ENCODE measurements at regions not wholly inside any gene's neighbourhood (a gene's known extent, or its start where the extent isn't known, plus 50 kb on each side); places are given as distances from the start of the nearest gene placed in this dataset.
"Not testable (repeated sequence)": the region's sequence is repeated elsewhere in the genome, so short reads cannot be mapped to it uniquely, and the experiment has no call there.

- no peak for DNase-seq (ENCODE audit: low read depth in 2 of 2)
These were observed 933.1 kb downstream of the DIAPH3 start for GRCh38 chr13:59230484-59231264.

DNA sequence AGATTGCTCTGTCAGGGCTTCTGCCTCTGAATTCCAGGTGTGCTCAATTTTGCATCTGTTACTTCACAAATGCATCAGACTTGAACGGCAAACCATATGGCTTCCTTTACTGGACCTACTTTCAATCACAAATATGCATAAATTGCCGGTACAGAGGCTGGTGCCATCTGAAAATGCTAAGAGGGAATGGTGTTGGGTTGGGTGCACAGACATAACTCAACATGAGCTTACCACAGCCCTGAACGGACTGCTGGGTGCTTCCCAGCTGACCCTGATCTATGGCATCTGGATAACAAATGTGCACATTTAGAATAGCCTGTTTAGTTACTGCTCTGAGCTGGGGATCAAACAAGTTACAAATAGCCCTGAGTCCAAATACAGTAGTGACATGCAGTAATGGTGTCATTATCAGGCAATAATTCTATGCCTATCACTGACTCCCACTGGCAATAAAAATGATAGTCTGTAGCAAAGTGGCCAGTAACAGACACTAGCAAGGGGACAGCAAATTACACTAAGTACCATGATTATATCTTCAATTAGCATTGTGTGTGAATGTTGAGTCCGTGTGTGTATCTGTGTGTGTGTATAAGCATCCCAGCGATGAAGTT lies 927.3 kb downstream of the DIAPH3 start:
- no peak for DNase-seq (ENCODE audit: low read depth in 2 of 2)

DNA sequence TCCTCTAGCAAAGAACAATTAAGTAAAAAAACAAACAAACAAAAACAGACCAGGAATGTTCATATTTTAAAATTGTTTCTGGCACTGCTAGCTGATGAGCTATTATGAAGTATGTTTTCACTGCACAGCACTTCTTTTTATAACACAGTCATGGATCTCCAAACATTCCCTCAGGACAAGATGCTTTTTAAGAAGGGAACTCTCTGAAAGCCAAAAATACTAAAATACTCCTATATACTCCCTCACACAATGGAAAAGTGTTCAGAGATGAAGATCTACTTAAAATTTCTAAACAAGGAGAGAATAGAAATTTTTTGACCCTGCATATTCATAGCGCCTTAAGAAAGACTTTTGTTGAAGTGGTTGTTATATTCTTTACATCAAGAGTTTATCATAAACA lies 926.8 kb downstream of the DIAPH3 start:
- DNase-seq (ENCODE audit: low read depth in 2 of 2), result no peak

DNA sequence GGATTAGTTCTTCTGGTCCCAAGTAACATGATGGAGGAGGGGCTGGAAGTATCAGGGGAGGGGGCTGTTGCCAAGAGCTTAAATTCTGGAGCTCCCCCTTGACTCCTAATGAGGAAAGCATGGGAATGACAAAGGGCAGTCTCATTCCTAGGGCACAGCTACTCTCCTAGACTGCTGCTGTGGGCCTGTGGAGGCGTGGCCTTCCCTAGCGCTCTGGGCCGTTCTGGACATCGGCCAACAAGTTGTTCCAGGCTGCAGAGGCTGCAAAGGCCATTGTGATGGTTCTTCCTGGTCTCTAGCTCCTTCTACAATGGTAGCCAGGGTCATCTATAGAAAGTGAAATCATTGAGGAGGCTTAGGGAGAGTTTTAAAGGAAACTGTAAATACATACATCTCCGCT lies 916.6 kb downstream of the DIAPH3 start:
- no peak for DNase-seq (ENCODE audit: low read depth in 2 of 2)

- DNase-seq (ENCODE audit: low read depth in 2 of 2), result no peak
These were observed 913.2 kb downstream of the DIAPH3 start for GRCh38 chr13:59250336-59251189.

- no peak for DNase-seq (ENCODE audit: low read depth in 2 of 2)
These were observed 904.3 kb downstream of the DIAPH3 start for GRCh38 chr13:59259165-59260000.

GRCh38 chr13:59261928-59262488 lies 901.7 kb downstream of the DIAPH3 start:
- no peak for DNase-seq (ENCODE audit: low read depth in 2 of 2)

- no peak for DNase-seq (ENCODE audit: low read depth in 2 of 2)
These were observed 900.2 kb downstream of the DIAPH3 start for GRCh38 chr13:59263531-59263930.

DNA sequence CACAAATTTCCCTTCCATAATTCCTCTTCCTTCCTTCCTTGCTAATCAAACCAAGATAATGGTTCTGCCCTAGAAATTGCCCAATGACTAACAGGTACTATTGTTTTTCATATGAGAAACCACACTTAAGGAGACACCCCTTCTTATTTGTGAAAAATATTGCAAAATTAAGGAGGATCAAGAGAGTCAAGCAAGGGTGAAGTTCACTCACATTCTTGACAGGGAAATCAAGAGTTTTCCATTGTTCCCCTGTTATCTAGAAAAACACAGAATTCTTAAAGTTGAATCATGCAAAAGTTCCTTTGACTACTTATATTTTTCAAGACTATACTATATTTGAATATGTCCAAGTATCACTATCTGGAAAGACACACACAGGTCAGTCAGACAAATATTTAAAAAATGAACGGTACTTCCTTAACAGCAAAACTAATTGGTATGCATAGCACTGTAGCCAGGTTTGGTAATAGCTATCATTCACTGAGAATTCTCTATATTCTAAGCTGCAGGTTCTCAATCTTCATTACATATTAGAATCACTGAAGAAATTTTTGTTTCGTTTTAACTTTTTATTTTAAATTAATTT lies 897.2 kb downstream of the DIAPH3 start:
- DNase-seq (ENCODE audit: low read depth in 2 of 2), result no peak

DNA sequence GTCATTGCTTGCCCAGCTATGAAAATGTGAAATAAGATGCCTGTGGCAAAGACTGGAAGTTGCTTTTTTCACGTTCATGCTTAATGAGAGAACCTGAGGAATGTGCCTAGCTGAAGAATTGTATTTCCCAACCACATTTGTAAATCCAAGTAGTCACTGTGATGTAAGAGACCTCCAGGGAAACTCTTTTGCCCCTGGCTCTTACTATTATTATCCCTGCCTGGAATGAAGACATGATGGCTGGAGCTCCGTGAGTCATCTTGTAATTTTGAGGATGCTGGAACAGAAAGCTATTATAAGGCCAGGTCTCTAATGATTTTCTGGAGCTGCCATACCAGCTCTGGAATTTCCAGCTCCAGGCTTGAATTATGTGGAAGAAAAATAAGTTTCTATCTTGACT lies 894.3 kb downstream of the DIAPH3 start:
- no peak for DNase-seq (ENCODE audit: low read depth in 2 of 2)

DNA sequence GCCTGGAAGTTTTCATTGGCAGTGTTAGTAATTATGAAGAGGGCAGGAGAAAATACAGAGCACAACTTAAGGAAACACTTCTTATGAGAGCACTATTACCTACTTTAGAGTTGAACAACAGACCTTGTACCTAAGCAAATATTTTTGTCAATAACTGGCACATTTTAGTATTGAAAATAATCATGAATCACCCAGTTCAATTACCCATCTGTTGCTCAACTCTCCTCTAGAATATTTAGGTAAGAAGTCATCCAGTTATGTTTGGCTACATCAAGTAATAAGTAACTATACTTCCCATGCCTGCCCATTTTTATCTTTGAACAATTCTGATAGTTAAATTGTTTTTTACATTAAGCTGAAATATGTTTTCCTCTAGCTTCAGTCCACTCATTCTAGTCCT lies 893.4 kb downstream of the DIAPH3 start:
- no peak for DNase-seq (ENCODE audit: low read depth in 2 of 2)

DNA sequence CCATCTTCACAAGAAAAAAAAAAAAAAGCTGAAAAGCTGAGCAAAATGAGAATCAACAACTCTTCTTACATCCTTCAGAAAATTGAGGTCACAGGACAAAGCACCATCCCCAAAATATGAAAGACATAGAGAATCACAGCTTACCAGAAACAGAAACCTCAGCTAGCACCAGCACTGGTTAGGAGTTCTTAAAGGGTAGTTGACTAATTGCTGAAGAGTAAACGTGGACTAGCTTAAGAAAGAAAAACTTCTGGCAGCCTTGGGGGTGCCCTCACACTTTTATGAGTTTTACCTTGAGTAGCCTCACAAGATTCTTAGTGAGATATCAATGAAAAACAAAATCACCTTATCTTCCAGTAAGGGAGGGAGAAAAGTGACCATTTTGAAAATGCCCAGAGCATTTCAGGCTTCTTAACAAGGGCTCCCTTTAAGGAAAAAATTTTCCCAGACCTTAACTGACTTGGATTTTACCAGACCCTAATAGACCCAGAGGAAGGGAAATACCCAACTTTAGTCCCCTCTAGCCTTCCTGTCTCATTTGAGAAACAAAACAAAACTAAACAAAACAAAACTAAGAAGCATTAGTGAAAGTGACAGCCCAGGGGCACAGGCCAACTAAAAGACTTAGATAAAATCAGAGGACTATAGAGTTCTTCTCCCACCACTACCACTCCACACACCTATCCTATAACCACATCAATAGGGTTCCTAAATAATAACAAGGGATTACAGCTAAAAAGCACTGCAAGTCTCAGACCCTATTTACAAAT lies 888.6 kb downstream of the DIAPH3 start:
- no peak for DNase-seq (ENCODE audit: low read depth in 2 of 2)

- no peak for DNase-seq (ENCODE audit: low read depth in 2 of 2)
These were observed 887.3 kb downstream of the DIAPH3 start for GRCh38 chr13:59276436-59276835.

- no peak for DNase-seq (ENCODE audit: low read depth in 2 of 2)
These were observed 886.6 kb downstream of the DIAPH3 start for GRCh38 chr13:59277106-59277505.

GRCh38 chr13:59279028-59279427 lies 884.7 kb downstream of the DIAPH3 start:
- no peak for DNase-seq (ENCODE audit: low read depth in 2 of 2)

GRCh38 chr13:59279576-59279975 lies 884.2 kb downstream of the DIAPH3 start:
- DNase-seq (ENCODE audit: low read depth in 2 of 2), result no peak

DNA sequence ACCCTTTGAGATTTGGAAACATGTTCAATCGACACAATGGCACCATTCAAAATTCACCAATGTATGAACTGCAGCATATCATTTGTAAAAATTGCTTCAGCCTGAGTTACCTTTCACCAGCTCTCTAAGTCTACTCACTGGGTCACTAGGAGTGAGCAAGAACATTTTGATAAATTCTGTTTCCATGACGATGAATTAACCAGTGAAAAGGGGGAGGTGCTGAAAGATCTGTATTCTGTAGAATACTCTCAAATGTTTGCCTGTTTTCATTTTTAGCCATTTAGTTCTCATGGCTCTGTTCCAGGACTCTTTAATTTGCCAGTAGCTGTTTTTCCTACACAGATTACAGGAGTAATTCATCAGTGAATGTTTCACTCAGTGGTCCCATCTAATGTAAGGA lies 883.4 kb downstream of the DIAPH3 start:
- no peak for DNase-seq (ENCODE audit: low read depth in 2 of 2)

DNA sequence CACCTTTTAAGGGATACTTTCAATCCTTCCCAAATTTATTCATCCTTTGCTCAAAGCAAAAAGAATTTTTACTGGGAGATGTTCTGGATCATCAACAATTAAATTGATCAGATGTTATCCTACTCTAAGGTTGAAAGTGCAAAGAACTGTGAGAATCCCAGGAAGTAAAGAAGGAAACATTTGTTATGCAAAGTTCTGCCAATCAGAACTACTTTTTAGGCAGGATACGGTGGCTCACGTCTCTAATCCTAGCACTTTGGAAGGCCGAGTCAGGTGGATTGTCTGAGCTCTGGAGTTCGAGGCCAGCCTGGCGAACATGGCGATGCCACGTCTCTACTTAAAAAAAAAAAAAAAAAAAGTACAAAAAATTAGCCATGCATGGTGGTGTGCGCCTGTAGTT lies 882.3 kb downstream of the DIAPH3 start:
- no peak for DNase-seq (ENCODE audit: low read depth in 2 of 2)

GRCh38 chr13:59292240-59292639 lies 871.5 kb downstream of the DIAPH3 start:
- DNase-seq (ENCODE audit: low read depth in 2 of 2), result not testable (repeated sequence)

GRCh38 chr13:59299584-59299983 lies 864.1 kb downstream of the DIAPH3 start:
- no peak for DNase-seq (ENCODE audit: low read depth in 2 of 2)

All from stimulated activated CD8-positive, alpha-beta memory T cell treated with anti-CD3 and anti-CD28 coated beads, Interleukin-15, amount 100 ng/mL, for 48 hours (primary cell).